ENCODE measurements at regions not wholly inside any gene's neighbourhood (a gene's known extent, or its start where the extent isn't known, plus 50 kb on each side); places are given as distances from the start of the nearest gene placed in this dataset.
"Not testable (repeated sequence)": the region's sequence is repeated elsewhere in the genome, so short reads cannot be mapped to it uniquely, and the experiment has no call there.

- DNase-seq (ENCODE audit: low read depth) = no peak
These were observed 1275.0 kb upstream of the CDH9 start for GRCh38 chr5:28313321-28313951.

- no peak for DNase-seq (ENCODE audit: low read depth)
These were observed 1272.3 kb upstream of the CDH9 start for GRCh38 chr5:28310696-28311095.

GRCh38 chr5:28305891-28306290 is 1267.5 kb upstream of the CDH9 start:
- DNase-seq (ENCODE audit: low read depth) = no peak

GRCh38 chr5:28301712-28302111 is 1263.3 kb upstream of the CDH9 start:
- no peak for DNase-seq (ENCODE audit: low read depth)

- no peak for DNase-seq (ENCODE audit: low read depth)
These were observed 1258.0 kb upstream of the CDH9 start for GRCh38 chr5:28296254-28297013.

GRCh38 chr5:28287021-28287420 is 1248.6 kb upstream of the CDH9 start:
- not testable (repeated sequence) for DNase-seq (ENCODE audit: low read depth)

GRCh38 chr5:28286566-28286965 is 1248.2 kb upstream of the CDH9 start:
- no peak for DNase-seq (ENCODE audit: low read depth)

GRCh38 chr5:28284788-28285187 is 1246.4 kb upstream of the CDH9 start:
- DNase-seq (ENCODE audit: low read depth) = no peak

GRCh38 chr5:28281351-28281750 is 1243.0 kb upstream of the CDH9 start:
- DNase-seq (ENCODE audit: low read depth) = no peak

GRCh38 chr5:28275931-28276330 is 1237.5 kb upstream of the CDH9 start:
- no peak for DNase-seq (ENCODE audit: low read depth)

GRCh38 chr5:28269978-28270377 is 1231.6 kb upstream of the CDH9 start:
- DNase-seq (ENCODE audit: low read depth) = no peak

GRCh38 chr5:28265877-28266276 is 1227.5 kb upstream of the CDH9 start:
- no peak for DNase-seq (ENCODE audit: low read depth)

GRCh38 chr5:28254846-28255245 is 1216.5 kb upstream of the CDH9 start:
- DNase-seq (ENCODE audit: low read depth) = no peak

GRCh38 chr5:28253431-28253830 is 1215.0 kb upstream of the CDH9 start:
- no peak for DNase-seq (ENCODE audit: low read depth)

GRCh38 chr5:28249771-28250415 is 1211.5 kb upstream of the CDH9 start:
- DNase-seq (ENCODE audit: low read depth) = no peak

- DNase-seq (ENCODE audit: low read depth) = no peak
These were observed 1196.1 kb upstream of the CDH9 start for GRCh38 chr5:28234356-28234968.

- DNase-seq (ENCODE audit: low read depth) = no peak
These were observed 1188.0 kb upstream of the CDH9 start for GRCh38 chr5:28226407-28226806.

GRCh38 chr5:28219539-28219938 is 1181.2 kb upstream of the CDH9 start:
- no peak for DNase-seq (ENCODE audit: low read depth)

GRCh38 chr5:28217695-28218094 is 1179.3 kb upstream of the CDH9 start:
- no peak for DNase-seq (ENCODE audit: low read depth)

- no peak for DNase-seq (ENCODE audit: low read depth)
These were observed 1178.6 kb upstream of the CDH9 start for GRCh38 chr5:28216939-28217360.

- DNase-seq (ENCODE audit: low read depth) = no peak
These were observed 1176.7 kb upstream of the CDH9 start for GRCh38 chr5:28215091-28215490.

GRCh38 chr5:28214292-28214691 is 1175.9 kb upstream of the CDH9 start:
- DNase-seq (ENCODE audit: low read depth) = no peak

- no peak for DNase-seq (ENCODE audit: low read depth)
These were observed 1170.0 kb upstream of the CDH9 start for GRCh38 chr5:28208356-28208755.
